Astrocyte of the spinal cord (primary cell): ENCODE measurements at regions not wholly inside any gene's neighbourhood (a gene's known extent, or its start where the extent isn't known, plus 50 kb on each side); places are given as distances from the start of the nearest gene placed in this dataset.
"Not testable (repeated sequence)": the region's sequence is repeated elsewhere in the genome, so short reads cannot be mapped to it uniquely, and the experiment has no call there.

Experiments
- DNase-seq: peaks from one replicate; pipeline ENCODE4 v3.0.0; 2011; ENCODE audit warnings: low read depth, low spot score
- H3K4me3 ChIP-seq: 2 replicates; pipeline ENCODE4 v1.5.1; 2011; ENCODE audit warnings: low read depth, mild to moderate bottlenecking, low read length, moderate library complexity
- in situ Hi-C: cut with HindIII; loops from 2 replicates; pipeline ENCODE4 v1.10.0; 2017; ENCODE audit warnings: low sequenced_read_pairs
- TF ChIP-seq, protein P1 (sequence below): IDR thresholded peaks from 2 replicates; pipeline ENCODE4 v1.5.1; 2012; ENCODE audit warnings: low read depth, mild to moderate bottlenecking, low read length, inconsistent platforms

DNA sequence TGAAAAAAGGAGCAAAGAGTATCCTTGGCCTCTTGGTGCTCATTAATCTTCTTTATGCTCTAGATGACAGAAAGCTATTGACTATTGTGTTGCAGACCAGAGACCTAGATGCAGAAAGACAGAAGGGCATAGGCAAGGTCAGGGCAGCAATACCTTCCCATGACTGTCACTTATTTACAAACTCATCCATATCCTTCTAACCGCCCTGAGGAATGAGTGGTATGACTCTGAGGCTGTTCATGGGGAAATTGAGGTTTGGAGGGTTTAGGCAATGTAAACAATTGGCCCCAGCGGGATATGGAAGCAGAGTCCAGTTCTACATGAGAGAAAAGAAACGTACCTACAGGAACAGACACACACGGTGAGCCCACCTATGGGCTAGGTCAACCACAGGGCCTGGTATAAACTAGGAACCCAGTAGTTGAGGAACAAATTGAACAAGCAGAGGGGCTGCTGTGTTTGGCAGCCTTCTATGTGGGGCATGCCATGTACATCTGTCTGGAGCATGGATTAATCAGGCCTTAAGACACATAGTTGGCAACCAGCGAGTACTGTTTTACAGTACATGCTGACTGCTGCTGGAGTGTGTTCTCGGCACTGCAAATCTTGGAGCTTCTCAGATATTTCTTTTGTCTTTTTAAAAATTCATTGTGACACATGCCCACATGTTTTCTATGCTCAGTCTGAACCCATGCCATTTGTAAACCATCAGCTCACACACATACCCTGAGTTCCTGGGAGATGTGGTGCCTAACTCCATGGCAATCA is 159.7 kb upstream of the NTF3 start:
- DNase-seq, result peak; percentile 51
- in situ Hi-C loops, result no loop called here
- TF ChIP-seq, protein P1, sequence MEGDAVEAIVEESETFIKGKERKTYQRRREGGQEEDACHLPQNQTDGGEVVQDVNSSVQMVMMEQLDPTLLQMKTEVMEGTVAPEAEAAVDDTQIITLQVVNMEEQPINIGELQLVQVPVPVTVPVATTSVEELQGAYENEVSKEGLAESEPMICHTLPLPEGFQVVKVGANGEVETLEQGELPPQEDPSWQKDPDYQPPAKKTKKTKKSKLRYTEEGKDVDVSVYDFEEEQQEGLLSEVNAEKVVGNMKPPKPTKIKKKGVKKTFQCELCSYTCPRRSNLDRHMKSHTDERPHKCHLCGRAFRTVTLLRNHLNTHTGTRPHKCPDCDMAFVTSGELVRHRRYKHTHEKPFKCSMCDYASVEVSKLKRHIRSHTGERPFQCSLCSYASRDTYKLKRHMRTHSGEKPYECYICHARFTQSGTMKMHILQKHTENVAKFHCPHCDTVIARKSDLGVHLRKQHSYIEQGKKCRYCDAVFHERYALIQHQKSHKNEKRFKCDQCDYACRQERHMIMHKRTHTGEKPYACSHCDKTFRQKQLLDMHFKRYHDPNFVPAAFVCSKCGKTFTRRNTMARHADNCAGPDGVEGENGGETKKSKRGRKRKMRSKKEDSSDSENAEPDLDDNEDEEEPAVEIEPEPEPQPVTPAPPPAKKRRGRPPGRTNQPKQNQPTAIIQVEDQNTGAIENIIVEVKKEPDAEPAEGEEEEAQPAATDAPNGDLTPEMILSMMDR, result no peak
- no peak overlapping the region for H3K4me3 ChIP-seq

DNA sequence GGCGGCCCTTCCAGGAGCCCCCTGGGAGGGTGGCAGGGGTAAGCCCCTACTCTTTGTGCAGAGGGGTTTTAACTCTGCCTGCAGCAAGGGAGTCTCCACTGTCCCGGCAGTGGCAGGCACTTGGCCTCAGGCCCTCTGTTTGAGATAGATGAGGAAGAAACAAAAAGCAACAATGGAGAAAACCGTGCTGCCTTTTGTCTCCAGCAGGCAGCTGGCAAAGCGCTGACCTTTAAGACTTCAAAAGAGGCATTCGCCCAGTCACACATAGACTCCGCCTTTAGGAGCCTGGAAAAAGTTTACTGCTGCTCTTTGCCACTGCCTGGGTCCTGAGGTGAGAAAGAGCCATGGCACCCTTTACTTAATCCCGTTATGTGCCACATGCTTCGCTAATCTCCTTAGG is 158.2 kb upstream of the NTF3 start:
- H3K4me3 ChIP-seq, result no peak overlapping the region
- TF ChIP-seq, protein P1, result no peak
- no peak for DNase-seq
- in situ Hi-C loops, result no loop called here

DNA sequence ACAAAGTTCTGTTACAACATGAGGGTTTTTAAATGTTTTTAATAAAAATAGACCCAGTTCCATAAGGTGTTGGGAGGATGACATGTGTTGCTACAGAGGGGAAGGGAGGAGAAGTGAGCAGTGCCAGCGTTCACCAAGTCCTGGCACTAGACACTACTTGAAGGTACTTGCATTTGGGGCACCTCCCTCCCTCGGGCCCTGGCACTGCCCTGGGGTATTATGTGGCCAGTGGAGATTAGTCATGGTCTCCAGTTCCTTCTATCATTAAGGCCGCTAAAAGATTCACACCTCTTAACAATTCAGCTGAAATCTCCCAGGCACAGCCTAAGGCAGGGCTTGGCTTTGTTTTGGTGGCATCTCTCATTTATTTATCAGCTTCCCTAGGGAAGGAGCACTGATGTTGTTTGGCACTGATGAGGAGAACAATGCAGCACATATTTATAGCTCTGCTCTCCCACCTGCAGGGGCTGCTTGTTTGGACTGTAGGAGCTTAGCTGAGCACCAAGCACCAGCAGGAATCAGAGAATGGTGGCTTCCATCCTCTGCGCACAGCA is 155.5 kb upstream of the NTF3 start:
- DNase-seq, result no peak
- TF ChIP-seq, protein P1, result no peak
- in situ Hi-C loops, result no loop called here
- no peak overlapping the region for H3K4me3 ChIP-seq

DNA sequence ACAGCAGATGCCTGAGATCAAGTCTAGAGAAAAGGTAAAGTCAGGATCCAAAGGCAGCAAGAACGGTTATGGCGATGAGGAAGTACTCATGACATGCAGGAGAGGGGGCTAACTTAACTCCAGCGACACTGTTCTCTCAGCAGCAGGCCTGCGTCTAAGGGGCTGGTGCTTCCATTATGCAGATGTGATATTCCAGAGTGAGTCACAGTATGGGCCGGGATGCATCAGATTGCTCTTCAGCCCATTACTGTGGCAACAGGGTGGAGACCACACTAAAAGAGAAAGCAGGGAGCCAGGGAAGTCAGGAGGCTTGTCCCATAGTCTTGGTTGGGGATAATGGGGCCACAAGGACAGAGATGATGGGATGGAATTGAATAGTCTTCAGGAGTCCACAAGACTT is 151.8 kb upstream of the NTF3 start:
- in situ Hi-C loops, result no loop called here
- TF ChIP-seq, protein P1, result no peak
- DNase-seq, result no peak
- no peak overlapping the region for H3K4me3 ChIP-seq

DNA sequence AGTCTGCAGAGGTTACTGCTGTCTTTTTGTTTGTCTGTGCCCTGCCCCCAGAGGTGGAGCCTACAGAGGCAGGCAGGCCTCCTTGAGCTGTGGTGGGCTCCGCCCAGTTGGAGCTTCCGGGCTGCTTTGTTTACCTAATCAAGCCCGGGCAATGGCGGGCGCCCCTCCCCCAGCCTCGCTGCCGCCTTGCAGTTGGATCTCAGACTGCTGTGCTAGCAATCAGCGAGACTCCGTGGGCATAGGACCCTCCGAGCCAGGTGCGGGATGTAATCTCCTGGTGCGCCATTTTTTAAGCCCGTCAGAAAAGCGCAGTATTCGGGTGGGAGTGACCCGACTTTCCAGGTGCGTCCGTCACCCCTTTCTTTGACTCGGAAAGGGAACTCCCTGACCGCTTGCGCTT is 141.5 kb upstream of the NTF3 start:
- H3K4me3 ChIP-seq, in situ Hi-C loops, DNase-seq: not testable (repeated sequence)

DNA sequence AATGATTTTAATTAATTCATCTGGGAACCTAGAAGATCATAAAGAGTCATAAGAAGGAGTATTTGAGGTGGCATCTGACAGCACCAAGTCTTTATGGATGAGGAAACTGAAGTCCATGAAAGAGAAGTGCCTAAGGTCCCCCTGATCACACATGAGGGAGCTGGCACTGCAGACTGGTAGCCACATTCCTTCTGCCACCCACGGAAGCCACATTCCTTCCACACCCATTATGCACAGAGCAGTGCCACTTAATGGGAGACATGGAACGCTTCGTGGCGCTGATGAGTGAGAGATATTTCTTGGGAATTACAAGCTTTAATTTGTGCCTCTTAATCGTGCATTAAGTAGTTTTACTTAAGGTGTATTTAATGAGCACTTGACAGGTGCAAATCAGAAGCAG is 139.3 kb upstream of the NTF3 start:
- in situ Hi-C loops, result no loop called here
- no peak for DNase-seq
- TF ChIP-seq, protein P1, result no peak
- H3K4me3 ChIP-seq, result no peak overlapping the region

DNA sequence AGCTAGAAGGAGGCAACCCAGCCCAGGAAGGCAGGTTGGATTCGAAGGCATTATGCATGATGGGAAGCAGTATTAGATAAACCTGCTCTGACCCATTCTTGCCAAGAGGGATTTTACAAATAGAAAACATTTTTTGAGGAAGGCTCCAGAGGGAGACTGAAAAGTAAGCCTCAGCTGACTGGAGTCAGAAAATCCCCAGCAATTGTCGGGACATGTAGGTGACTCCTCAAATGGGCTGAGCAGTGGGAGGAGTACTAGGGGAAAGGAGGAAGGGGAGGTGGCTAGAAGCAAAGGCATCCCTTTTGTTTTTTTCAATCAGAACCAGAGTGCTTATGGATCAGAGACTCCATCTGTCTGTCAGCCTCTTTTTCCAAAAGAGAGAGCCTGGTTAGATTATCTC is 138.1 kb upstream of the NTF3 start:
- no peak for DNase-seq
- TF ChIP-seq, protein P1, result no peak
- in situ Hi-C loops, result no loop called here
- H3K4me3 ChIP-seq, result no peak overlapping the region
